B cell (primary cell): ENCODE measurements at regions not wholly inside any gene's neighbourhood (a gene's known extent, or its start where the extent isn't known, plus 50 kb on each side); places are given as distances from the start of the nearest gene placed in this dataset.

Source experiments
- ATAC-seq: fragments of 200-7000 bp; cut with Tn5 transposase; one replicate; pipeline ENCODE4 v1.10.0; 2021; ENCODE audit warnings: low read depth, mild to moderate bottlenecking, moderate number of reproducible peaks, moderate library complexity
- CTCF ChIA-PET: fragments of 350-600 bp; sonication (Branson Sonifier 250); formaldehyde crosslinking; loops from one replicate; lab custom pipeline; 2021; ENCODE audit warnings: antibody characterized with exemption, inconsistent platforms; lab: Charles Lee
- POLR2A ChIA-PET: fragments of 350-600 bp; sonication (Branson Sonifier 250); formaldehyde crosslinking; loops from one replicate; lab custom pipeline; 2021; ENCODE audit warnings: antibody characterized with exemption; lab: Charles Lee
- DNase-seq: peaks from one replicate; pipeline ENCODE4 v3.0.0; 2013
- H2AFZ ChIP-seq: 2 replicates; pipeline ENCODE4 v1.6.1; 2012; ENCODE audit warnings: mild to moderate bottlenecking, low read depth, low read length; ENCODE audit not compliant: insufficient read depth, poor library complexity, severe bottlenecking
- H3K27ac ChIP-seq, 2 donors: 1 replicate in 1 of 2; 2 replicates in 1 of 2; pipeline ENCODE4 v1.5.1; 2012 to 2013; ENCODE audit warnings: low read length in 2 of 2, mild to moderate bottlenecking in 2 of 2, moderate library complexity in 1 of 2
- H3K27me3 ChIP-seq, 4 experiments: fragments of 200-600 bp in 1 of 4; sonication (generic) in 1 of 4; replicated peaks in 1 of 4; 1 replicate in 2 of 4; 2 replicates in 2 of 4; pipeline versions ENCODE4 v1.6.1 to v1.7.0; 2013 to 2016; ENCODE audit warnings: low read length in 3 of 4, mild to moderate bottlenecking in 2 of 4, mixed read lengths in 1 of 4, moderate library complexity in 1 of 4; ENCODE audit not compliant: insufficient read depth in 4 of 4, control insufficient read depth in 3 of 4; ENCODE audit errors: control extremely low read depth in 1 of 4
- H3K36me3 ChIP-seq, 2 experiments: replicated peaks in 1 of 2; 1 replicate in 1 of 2; 2 replicates in 1 of 2; pipeline versions ENCODE4 v1.6.1 to v1.7.1; 2013; ENCODE audit warnings: low read length in 1 of 2; ENCODE audit not compliant: insufficient read depth in 2 of 2, control insufficient read depth in 1 of 2; ENCODE audit errors: control extremely low read depth in 1 of 2, extremely low read depth in 1 of 2
- H3K4me1 ChIP-seq, 2 donors: fragments of 200-600 bp in 1 of 2; sonication (generic) in 1 of 2; 1 replicate in 1 of 2; 2 replicates in 1 of 2; pipeline versions ENCODE4 v1.5.1 to v1.6.1; 2013 to 2017; ENCODE audit warnings: low read length in 2 of 2; ENCODE audit not compliant: control insufficient read depth in 2 of 2, insufficient read depth in 2 of 2
- H3K4me2 ChIP-seq: replicated peaks from 2 replicates; pipeline ENCODE3; 2012; ENCODE audit warnings: mild to moderate bottlenecking, low read depth, low read length; ENCODE audit not compliant: poor library complexity, severe bottlenecking
- H3K4me3 ChIP-seq, 5 experiments: fragments of 200-600 bp in 1 of 5; sonication (generic) in 1 of 5; 1 replicate in 3 of 5; 2 replicates in 2 of 5; pipeline versions ENCODE4 v1.5.1 to v1.7.0; 2011 to 2016; ENCODE audit warnings: low read length in 4 of 5, mild to moderate bottlenecking in 4 of 5, low read depth in 2 of 5, control low read depth in 1 of 5, moderate library complexity in 1 of 5; ENCODE audit not compliant: insufficient read depth in 1 of 5; ENCODE audit errors: control extremely low read depth in 1 of 5, extremely low read depth in 1 of 5
- H3K79me2 ChIP-seq: fragments of 200-600 bp; sonication (generic); one replicate; pipeline ENCODE4 v1.6.0; 2016; ENCODE audit warnings: low read length; ENCODE audit not compliant: control insufficient read depth, insufficient read depth
- H3K9ac ChIP-seq: fragments of 200-600 bp; sonication (generic); 2 replicates; pipeline ENCODE4 v1.6.1; 2017; ENCODE audit warnings: mild to moderate bottlenecking, low read length, moderate library complexity
- H3K9me3 ChIP-seq, 3 donors: one replicate each; pipeline versions ENCODE4 v1.6.1 to v1.7.1; 2013; ENCODE audit warnings: low read length in 2 of 3; ENCODE audit not compliant: control insufficient read depth in 2 of 3, insufficient read depth in 1 of 3; ENCODE audit errors: control extremely low read depth in 1 of 3
- H4K20me1 ChIP-seq: 2 replicates; pipeline ENCODE4 v1.6.0; 2012; ENCODE audit warnings: mild to moderate bottlenecking, low read length; ENCODE audit not compliant: insufficient read depth, control insufficient read depth, poor library complexity, severe bottlenecking
- H3K27ac Mint-ChIP-seq: one replicate; pipeline ENCODE4 v1.8.0; 2021; ENCODE audit warnings: mixed read lengths
- H3K27me3 Mint-ChIP-seq: one replicate; pipeline ENCODE4 v1.8.0; 2021; ENCODE audit warnings: mixed read lengths
- H3K4me1 Mint-ChIP-seq: one replicate; pipeline ENCODE4 v1.8.0; 2021; ENCODE audit warnings: mixed read lengths
- H3K4me3 Mint-ChIP-seq: one replicate; pipeline ENCODE4 v1.8.0; 2021; ENCODE audit warnings: mixed read lengths
- H3K9me3 Mint-ChIP-seq: one replicate; pipeline ENCODE4 v1.8.0; 2022; ENCODE audit warnings: mixed read lengths; ENCODE audit not compliant: insufficient read depth
- EZH2 ChIP-seq: IDR thresholded peaks from 2 replicates; pipeline ENCODE4 v1.6.1; 2012; ENCODE audit warnings: borderline replicate concordance, low read depth, mild to moderate bottlenecking, moderate library complexity, low read length; ENCODE audit not compliant: insufficient read depth, poor library complexity, severe bottlenecking
- WGBS: methylation state at CpG from one replicate; pipeline ENCODE4 v1.1.5; 2013; ENCODE audit warnings: missing lambda C conversion rate; ENCODE audit not compliant: insufficient coverage; 5-methylcytosine and 5-hydroxymethylcytosine counted together
- intact Hi-C: fragments of 100-400 bp; cut with micrococcal nuclease; formaldehyde crosslinking; loops from one replicate; pipeline ENCODE4 v1.10.0; 2022
- TF ChIP-seq, protein P1 (sequence below): fragments of 200-600 bp; IDR thresholded peaks from one replicate; pipeline ENCODE4 v1.8.0; 2022; ENCODE audit warnings: antibody characterized with exemption, mild to moderate bottlenecking

DNA sequence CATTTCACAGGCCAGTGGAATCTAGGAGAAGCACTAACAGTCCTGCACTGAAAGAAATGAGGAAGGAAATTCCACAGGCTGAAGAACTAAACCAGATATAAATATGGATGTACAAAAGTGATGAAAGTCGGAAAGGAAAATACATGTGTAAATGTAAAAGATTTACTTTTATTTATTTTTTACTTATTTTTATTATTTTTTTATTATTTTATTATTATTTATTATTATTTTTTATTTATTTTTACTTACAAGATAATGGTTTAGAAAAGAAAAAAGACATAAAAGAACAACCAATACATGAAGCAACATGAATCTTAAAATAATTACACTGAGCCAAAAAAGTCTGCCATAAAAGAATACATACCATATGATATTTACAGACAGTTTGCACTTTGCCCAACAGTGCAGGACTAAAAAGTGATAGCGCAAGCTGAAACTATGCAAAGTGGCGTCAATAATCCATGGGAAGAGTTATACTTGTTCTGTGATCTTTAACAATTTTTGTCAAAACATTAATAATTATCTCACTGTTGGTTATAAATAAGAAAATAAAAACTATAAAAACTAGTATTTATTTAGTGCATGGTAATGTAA, 317.8 kb upstream of the MKI67 start:
- ChIA-PET POLR2A (no interaction called here), CTCF (no interaction called here)
- Histone ChIP-seq H4K20me1 (no peaks in the 10 kb centered on the region), H3K4me3 (no peak overlapping the region), H3K27ac (no peak overlapping the region), H3K4me2 (no peak overlapping the region), H3K36me3 (no peaks in the 10 kb centered on the region), H3K9me3 (peaks cover 0 to 7% (median 0%) of the 10 kb centered on the region in 3 donors), H3K9ac (no peak overlapping the region), H3K27me3 (no peaks in the 10 kb centered on the region), H2AFZ (no peak overlapping the region), H3K79me2 (no peaks in the 10 kb centered on the region), H3K4me1 (no peaks in the 10 kb centered on the region)
- Mint-ChIP-seq H3K4me3 (no peak overlapping the region), H3K4me1 (no peaks in the 10 kb centered on the region), H3K9me3 (no peaks in the 10 kb centered on the region), H3K27me3 (peaks cover 7% of the 10 kb centered on the region), H3K27ac (no peak overlapping the region)
- DNase-seq (no peak), ATAC-seq (no peak)
- intact Hi-C loops: no loop called here
- no CpG with 5 or more reads among the region's 3 CpGs for WGBS
- TF ChIP-seq EZH2: no peak
- TF ChIP-seq, protein P1, sequence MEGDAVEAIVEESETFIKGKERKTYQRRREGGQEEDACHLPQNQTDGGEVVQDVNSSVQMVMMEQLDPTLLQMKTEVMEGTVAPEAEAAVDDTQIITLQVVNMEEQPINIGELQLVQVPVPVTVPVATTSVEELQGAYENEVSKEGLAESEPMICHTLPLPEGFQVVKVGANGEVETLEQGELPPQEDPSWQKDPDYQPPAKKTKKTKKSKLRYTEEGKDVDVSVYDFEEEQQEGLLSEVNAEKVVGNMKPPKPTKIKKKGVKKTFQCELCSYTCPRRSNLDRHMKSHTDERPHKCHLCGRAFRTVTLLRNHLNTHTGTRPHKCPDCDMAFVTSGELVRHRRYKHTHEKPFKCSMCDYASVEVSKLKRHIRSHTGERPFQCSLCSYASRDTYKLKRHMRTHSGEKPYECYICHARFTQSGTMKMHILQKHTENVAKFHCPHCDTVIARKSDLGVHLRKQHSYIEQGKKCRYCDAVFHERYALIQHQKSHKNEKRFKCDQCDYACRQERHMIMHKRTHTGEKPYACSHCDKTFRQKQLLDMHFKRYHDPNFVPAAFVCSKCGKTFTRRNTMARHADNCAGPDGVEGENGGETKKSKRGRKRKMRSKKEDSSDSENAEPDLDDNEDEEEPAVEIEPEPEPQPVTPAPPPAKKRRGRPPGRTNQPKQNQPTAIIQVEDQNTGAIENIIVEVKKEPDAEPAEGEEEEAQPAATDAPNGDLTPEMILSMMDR: no peak

DNA sequence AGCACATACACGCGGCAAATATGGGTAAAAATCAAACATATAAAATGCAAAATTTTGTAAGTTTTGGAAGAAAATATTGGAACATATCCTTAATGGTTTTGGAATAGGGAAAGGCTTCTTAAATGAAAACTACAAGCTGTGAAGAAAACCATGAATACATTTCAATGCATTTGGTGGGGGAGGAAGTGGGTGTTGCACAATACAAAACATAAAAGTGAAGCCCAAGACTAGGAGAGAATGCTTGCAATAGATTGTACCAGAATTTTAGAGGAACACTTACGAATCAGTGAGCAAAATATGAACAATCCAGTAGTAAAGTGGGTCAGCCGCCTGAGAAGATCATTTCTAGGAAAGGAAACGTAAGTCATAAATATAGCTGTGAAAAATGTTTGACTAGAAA, 322.6 kb upstream of the MKI67 start:
- no peaks in the 10 kb centered on the region for H3K79me2 ChIP-seq
- no peak overlapping the region for H3K4me3 Mint-ChIP-seq
- H3K36me3 ChIP-seq: no peaks in the 10 kb centered on the region
- POLR2A ChIA-PET: no interaction called here
- no peaks in the 10 kb centered on the region for H4K20me1 ChIP-seq
- no peaks in the 10 kb centered on the region for H3K27me3 Mint-ChIP-seq
- no peaks in the 10 kb centered on the region for H3K4me1 ChIP-seq
- no peak overlapping the region for H2AFZ ChIP-seq
- H3K4me3 ChIP-seq: no peak overlapping the region
- CTCF ChIA-PET: no interaction called here
- H3K27ac Mint-ChIP-seq: no peak overlapping the region
- WGBS: 71% methylated on average over 1 of the region's 5 CpGs
- no peak overlapping the region for H3K4me2 ChIP-seq
- DNase-seq (no peak), ATAC-seq (no peak)
- H3K27me3 ChIP-seq: no peaks in the 10 kb centered on the region
- intact Hi-C loops: no loop called here
- H3K27ac ChIP-seq: no peak overlapping the region
- H3K9me3 Mint-ChIP-seq: no peaks in the 10 kb centered on the region
- no peak overlapping the region for H3K9ac ChIP-seq
- H3K9me3 ChIP-seq: no peaks in the 10 kb centered on the region
- H3K4me1 Mint-ChIP-seq: no peaks in the 10 kb centered on the region
- TF ChIP-seq, protein P1: no peak
- no peak for TF ChIP-seq EZH2
